GM18517 (cell line): ENCODE measurements at regions not wholly inside any gene's neighbourhood (a gene's known extent, or its start where the extent isn't known, plus 50 kb on each side); places are given as distances from the start of the nearest gene placed in this dataset.
"Not testable (repeated sequence)": the region's sequence is repeated elsewhere in the genome, so short reads cannot be mapped to it uniquely, and the experiment has no call there.

Experiments
- ATAC-seq: cut with Tn5 transposase; IDR thresholded peaks from one replicate; pipeline ENCODE4 v1.9.1; 2021; ENCODE audit warnings: mild to moderate bottlenecking, moderate library complexity; ENCODE audit not compliant: unreplicated experiment

DNA sequence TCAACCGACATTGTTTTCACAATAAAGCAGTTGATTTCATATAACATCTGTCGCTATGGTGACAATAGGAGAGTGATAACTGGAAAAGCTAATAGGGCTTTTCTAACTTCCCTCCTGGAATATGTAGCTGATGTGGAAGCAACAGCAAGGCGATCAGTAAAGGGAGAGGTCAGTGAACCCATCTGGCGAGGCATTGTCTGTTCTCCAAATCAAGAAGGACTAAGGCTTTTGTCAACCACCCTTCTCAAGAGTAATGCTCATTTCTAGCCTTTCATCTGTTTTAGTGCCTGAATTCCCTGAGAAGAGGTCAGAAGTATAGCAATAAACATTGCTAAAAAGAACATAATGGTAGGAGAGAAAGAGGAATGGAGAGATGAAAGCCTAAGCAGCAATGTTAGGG lies 201.3 kb downstream of the AKAP7 start:
- ATAC-seq: no peak

DNA sequence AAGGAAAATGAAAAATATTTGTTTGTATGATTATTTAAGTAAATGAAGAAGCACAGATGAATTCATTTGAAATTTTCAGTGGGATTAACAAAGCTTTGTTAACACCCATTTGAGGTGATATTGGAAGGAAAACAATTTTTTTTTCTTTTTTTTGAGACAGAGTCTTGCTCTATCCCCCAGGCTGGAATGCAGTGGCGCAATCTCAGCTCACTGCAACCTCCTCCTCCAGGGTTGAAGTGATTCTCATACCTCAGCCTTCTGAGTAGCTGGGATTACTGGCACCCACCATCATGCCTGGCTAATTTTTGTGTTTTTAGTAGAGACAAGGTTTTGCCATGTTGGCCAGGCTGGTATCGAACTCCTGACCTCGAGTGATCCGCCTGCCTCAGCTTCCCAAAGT lies 211.6 kb downstream of the AKAP7 start:
- not testable (repeated sequence) for ATAC-seq

DNA sequence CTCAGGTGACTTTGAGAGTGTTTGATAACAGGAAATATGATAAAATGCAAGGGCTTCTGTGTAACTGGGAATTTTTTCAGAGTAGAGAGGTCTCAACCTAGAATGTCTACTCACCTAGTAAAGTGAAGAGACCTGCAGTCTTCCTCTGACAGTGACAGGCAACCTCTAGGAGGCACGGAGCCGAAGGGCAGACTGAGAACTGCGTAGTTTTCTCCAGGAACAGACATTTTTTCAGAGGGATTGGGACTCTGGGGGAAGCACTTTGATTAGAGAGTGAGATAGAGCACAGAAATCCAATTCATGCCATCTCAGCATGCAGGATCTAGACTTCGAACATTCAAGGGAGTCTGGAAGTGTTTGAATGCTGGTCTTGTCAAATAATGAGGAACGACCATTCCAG lies 213.3 kb downstream of the AKAP7 start:
- no peak for ATAC-seq

DNA sequence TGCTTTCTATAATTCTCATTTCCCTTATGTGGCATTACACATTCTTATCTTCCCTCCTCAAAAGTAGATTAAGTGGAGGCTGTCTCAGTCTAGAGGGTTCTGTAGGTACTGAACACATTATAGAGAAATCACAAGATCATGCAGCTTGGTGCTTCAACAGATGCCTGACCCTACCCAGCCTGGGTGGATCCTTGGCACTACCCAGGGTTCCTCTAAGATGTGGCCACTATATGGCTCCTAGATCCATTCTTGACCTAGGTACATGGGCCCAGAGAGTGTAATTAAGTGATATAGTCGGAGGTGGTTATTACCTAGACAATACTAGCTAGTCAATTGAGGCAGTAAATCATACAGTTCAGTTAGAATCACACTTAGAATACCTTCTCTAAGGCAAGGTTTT lies 213.9 kb downstream of the AKAP7 start:
- no peak for ATAC-seq

DNA sequence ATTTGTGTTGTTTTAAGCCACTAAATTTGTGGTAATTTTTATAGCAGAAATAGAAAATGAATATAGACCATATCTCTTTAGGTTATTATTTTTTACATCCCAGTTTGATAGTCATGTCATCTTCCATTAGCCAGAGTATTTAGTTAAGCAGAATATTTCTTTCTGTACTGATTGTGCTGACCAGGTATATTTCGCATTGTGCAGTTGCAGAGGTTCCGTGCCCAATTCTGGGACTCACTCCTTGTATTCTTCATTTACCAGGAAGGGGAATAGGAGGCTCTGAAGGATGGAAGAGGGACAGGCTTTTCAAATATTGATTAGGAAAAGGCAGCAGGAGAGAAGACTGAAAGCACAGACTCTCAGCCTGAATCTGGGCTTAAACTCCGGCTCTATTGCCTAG lies 217.8 kb downstream of the AKAP7 start:
- no peak for ATAC-seq

DNA sequence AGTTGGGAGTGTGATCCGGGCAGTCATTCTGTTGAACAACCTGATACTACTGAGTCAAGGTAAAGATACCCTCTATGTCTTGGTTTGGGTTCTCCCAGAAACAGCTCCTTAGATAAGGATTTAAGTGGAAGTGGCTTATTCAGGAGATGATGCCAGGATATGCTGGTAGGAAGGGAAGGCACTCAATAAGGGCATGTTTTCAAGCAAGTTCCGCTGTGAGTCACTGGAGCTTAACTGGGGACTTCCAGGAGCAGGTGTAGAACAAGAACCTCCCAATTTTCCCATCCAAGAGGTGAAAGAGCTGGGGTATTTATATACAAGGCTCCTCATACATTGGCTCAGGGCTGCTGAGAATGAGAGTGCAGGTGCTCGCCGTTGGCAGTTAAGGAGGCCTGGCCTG lies 218.6 kb downstream of the AKAP7 start:
- ATAC-seq: no peak

DNA sequence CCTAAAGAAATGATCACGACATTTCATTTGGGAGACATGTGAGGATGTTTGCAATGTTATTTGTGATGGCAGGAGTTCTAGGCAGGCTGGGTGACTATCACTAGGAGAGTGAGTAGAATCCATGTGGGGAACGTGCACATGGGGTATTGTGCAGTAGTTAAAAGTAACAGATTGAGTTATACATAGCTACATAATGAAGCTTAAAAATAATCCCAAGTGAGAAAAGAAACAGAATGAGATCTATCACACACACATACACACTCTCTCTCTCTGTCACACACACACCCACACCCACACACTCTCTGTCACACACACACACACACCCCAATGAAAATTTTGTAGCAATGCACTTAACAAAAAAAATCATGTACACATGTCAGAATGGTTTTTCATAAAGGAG lies 218.7 kb upstream of the ARG1 start:
- ATAC-seq: no peak

DNA sequence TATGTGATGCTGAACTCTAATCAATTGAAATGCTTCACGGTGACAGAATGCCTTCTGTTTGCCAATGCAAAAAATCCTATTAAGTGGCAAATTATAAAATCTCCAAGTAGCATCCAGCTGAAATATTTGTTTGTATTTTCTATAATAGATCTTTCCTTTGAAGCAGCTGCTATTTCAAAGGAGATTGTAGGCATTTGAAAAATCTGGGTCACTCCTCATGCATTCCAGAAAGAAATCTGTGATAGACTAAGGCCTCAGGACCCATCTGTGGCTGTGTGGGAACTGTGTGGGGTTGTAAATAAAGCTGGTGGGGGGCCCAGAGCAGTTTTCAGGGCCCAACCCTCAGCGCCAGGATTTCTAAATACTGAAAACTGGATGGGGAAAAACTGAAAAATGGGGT lies 216.9 kb upstream of the ARG1 start:
- no peak for ATAC-seq

DNA sequence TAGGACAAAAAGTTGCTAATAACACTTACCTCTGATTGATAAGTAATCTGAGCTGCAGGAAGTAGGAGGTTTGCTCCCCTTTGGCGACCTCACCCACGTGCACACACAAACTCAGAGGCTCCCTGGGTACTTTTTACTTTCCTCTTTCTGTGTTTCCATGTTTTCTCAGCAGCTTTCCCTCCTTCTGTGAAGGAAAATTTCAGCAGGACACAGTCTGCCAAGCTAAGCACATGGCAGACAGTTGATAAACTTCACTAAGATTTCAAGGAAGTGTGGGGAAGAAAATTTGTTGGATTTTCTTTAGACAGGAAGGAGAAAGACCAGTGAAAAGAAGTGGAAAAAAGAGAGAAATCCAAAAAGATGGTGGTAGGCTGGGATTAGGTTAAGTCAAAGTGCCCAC lies 215.5 kb upstream of the ARG1 start:
- no peak for ATAC-seq

DNA sequence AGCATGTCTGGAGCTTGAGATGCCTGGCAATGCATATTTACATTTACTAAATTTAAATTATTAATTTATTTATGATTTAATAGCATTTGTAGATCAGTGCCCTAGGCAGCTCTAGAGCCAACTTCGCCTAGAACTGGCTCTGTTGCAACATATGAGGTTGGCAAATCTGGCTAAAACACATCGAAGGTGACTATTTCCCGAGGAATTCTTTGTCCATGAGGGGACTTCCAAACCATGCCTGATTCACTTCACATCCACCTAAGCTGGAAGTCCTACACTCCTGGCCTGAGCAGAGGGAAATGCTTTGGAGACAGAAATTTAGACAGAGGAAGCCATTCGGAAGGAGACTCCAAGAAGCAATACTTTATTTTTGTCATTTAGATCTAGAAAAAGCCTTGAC lies 211.0 kb upstream of the ARG1 start:
- no peak for ATAC-seq

DNA sequence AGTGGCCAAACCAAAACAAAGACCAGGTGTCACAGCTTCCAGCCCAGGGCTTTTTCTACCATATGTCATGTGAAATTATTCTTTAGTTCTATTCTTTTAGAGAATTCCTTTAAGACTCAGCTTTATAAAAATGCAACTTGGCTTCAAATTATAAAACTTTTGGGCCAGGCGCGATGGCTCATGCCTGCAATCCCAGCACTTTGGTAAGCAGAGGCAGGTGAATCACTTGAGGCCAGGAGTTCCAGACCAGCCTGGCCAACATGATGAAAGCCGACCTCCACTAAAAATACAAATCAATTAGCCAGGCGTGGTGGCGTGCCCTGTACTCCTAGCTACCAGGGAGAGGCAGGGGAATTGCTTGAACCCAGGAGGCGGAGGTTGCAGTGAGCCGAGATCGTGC lies 210.3 kb upstream of the ARG1 start:
- no peak for ATAC-seq

DNA sequence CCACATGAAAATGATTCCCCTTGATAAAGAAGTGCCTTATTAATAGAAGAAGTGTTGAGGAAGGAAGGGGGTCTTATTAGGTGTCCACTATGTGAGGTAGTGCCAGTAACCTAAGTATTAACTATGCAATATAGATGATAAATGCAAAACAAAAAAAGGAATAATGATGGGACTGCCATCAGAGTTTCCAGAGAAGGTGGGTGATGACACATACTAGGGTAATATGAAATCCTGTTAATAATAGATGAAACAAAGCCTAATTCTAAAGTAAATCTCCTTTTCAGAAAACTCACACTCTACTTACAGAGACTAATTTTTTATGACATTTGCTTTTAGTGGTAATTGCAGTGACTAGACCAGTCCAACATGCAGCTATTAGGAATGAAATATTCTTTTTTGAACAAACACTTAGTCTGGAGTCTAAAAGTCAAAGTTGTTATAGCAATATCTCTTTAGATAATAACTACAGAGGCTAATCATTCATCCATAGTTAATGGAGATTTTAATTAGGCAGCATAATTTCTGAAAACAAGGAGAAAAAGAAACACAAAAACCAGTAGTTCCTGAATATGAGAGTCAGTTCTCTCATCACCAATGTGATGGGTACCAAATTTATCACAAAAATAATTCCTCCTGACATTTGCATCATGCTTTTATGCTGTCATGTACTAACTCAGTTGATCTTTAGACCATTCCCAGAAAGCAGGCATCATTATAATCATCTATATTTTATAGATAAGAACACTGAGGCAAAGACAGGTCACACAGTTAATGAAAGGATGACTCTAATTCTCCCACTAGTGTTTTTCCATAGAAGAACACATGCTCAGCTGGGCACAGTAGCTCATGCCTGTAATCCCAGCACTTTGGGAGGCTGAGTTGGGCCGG lies 208.8 kb upstream of the ARG1 start:
- ATAC-seq: no peak

DNA sequence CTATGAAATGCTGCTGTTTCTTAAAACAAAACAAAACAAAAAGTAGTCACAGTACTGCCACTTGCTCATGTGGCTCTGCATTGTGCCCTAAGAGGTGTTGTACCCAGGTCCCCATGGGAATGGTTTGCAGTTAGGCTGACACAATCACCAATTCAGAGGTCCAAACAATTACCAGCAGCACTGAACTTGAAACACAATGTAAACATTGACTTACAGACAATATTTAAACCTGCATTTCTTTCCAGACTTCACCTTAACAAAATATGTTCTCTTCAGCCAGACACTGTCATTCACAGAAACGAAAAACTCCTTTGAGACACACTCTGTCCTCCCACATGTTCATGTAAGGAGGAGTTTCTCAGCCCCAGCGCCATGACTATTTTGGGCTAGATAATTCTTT lies 206.8 kb upstream of the ARG1 start:
- ATAC-seq: no peak

DNA sequence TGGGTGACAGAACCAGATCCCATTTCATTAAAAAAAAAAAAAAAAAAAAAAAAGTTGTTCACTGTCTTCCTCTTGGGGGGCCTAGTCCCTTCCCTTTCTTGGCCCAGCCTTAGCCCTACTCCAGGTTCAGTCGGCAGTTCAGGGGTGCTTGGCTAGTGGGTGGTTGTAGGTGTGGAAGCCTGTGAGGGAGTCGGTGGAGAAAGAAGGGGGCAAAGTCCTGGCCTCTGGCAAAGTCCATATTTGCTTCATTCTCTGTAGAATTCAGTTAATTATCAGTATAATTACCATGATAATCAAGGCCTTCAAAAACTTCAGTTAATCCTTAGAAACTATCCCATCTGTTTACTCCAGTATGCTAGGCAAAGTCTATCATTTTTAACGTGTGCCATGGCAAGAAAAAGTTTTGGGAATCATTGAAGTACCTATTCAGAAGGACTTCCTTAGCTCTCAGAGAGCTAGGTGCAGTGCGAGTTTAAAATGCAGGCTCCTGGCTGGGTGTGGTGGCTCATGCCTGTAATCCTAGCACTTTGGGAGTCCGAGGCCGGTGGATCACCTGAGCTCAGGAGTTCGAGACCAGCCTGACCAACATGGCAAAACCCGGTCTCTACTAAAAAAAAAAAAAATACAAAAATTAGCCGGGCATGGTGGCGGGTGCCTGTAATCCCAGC lies 205.7 kb upstream of the ARG1 start:
- ATAC-seq: no peak

DNA sequence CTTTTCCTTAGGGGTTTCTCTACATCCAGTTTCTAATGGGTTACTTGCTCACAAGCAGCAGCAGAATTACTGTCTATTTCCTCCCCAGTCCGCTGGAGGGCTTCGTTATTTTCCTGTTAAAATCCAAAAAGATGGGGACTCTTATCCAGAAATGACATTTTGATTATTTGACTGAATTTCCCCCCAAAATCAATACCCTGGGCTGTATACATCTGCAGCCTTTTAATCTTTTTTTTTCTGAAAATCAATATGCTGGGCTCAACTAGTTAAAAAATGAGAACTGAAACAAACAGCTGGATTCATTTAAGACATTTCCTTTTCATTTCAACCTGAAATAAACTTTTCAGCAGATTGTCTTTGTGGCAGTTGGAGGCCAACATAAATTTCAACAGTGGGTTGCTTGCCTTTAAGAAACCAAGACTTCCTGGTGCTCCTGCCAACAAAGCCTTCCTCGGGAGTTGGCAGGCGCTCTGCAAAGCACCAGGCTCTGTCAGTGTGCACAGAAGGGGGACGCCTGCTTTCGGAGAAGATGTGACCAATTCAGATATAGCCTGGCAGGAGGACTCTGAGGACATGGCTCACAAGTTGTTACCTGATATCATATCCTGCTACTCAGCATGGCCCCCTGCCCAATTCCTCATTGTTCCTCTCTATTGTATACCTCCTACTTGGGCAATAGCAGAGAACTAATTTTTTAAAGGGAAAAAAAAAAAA lies 204.7 kb upstream of the ARG1 start:
- ATAC-seq: peak; percentile 85

DNA sequence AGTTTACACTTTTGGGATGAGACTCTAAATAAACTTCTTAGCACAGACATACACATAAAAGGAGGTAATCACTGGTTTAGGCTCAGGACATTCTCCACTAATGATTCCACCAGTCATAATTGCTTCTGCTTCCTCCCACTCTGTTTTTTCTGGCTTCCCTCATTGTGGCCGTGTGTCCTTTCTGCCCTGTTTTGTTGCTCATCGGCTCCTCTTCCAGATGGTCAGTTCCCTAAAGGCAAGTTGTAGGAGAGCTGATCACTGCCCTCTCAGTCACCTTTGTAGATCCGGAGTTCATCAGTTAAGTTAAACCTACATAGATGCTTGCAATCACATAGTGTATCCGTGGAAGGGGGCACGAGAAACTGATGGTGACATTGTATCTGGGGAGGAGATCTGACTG lies 200.5 kb upstream of the ARG1 start:
- no peak for ATAC-seq

DNA sequence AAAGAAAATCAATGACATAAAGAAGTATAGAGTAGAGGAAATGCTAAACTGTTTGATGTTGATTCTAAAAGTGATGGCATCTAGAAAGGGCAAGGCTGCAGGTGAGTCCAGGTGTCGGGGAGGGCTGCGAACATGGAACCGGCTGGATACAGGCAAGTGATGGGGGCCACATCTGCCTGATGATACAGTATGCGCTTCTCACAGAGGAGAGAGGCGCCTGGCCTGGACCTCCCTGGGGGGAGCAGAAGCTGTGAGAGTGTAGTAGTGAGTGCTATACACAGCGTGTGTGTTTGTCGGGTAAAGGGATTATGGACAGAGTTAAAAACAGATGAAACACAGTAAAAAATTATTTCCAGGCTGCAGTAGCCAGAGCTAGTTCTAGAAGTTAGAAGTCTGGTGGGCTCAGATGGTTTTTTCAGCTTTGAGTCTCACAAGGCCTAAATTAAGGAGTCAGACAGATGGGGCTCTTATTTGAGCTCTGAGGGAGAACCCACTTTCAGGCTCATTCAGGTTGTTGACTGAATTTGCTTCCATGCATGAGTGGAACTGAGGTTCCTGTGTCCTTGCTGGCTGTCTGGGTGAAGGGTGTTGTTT lies 195.8 kb upstream of the ARG1 start:
- no peak for ATAC-seq

DNA sequence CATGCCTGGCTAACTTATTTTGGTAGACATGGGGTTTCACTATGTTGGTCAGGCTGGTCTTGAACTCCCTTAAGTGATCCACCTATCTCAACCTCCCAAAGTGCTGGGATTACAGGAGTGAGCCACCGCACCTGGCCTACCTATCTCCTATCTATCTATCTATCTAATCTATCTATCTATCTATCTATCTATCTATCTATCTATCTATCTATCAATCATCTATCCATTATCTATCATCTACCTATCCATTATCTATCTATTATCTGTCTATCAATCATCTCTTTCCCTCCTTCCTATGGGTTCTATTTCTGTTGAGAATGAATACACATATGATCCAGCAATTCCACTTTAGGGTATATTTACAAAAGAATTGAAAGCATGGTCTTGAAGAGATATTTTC lies 194.2 kb upstream of the ARG1 start:
- no peak for ATAC-seq

DNA sequence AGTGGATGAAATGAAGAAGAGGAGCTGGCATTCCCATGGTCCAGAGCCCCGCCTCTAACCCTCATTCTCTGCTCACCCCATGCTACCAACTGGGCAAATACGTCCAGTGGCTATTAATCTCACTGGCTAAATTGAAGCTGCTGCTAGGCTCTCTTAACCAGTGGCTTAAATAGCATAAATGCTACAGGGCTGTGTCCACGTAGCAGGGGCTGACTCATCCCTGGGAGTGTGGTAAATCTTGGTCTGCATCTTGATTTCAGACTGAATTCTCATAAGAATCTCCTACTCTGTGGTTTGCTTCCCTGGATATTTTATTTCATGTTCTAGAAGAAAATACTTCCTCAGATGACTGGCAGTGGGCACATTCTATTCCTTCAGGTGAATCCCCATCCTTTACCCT lies 193.1 kb upstream of the ARG1 start:
- ATAC-seq: no peak

DNA sequence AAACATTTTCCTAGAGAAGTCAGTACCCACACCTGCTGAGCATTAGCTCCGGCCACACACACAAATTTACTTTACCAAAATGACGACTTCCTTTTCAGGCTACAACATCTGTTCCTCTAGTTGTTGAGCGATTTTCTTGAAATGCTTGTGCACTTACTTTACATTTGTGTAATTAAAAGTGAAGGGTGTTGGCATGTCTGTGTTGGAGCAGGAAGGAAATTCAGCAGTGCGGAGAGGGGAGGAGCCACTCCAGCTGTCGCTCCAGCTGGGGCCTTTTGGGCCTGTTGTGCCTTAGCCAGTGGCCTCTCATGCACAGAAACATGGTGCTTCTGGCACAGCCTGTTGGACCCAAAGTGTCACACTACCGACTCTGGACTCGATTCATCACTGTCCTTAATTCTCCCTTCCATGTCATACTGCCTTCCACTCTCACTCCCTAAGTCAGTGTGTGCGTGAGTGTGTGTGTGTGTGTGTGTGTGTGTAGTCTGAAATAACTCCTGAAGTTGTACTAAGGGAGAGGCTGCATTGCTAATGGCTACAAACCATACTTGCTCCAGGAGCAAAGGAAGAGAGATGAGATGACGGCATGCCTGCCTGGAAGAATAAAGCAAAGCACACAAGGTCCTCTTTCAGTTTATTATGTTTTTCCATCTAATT lies 191.8 kb upstream of the ARG1 start:
- ATAC-seq: no peak

DNA sequence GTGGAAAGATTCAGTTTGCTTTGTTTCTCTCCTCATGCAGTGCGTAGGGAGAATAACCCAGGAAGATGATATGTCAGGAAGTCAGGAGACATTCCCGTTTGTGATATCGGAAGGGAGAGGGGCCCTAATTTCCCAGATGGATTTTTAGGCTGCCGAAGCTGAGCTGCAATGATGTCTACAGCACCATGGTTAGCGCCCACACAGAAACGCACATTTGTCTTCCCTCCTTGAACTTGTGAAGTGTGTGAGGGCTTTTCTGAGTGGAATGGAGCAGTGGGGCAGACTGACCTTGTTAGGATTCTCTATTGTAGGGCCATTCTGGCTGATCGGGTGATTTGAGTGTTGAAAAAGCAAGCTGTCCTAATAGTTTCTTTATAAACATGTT lies 191.3 kb upstream of the ARG1 start:
- ATAC-seq: no peak
